Neural cell (in vitro differentiated cells): ENCODE measurements at regions not wholly inside any gene's neighbourhood (a gene's known extent, or its start where the extent isn't known, plus 50 kb on each side); places are given as distances from the start of the nearest gene placed in this dataset.

Experiments used
- EP300 ChIP-seq: fragments of 450-650 bp; conservative IDR thresholded peaks from 2 replicates; pipeline ENCODE4 v1.6.1; 2014; ENCODE audit warnings: antibody characterized with exemption, mild to moderate bottlenecking, moderate library complexity; ENCODE audit not compliant: poor library complexity, severe bottlenecking
- POLR2AphosphoS5 ChIP-seq: IDR thresholded peaks from 2 replicates; pipeline ENCODE4 v1.6.1; 2012
- REST ChIP-seq: IDR thresholded peaks from 2 replicates; pipeline ENCODE4 v1.6.1; 2012; ENCODE audit warnings: borderline replicate concordance

DNA sequence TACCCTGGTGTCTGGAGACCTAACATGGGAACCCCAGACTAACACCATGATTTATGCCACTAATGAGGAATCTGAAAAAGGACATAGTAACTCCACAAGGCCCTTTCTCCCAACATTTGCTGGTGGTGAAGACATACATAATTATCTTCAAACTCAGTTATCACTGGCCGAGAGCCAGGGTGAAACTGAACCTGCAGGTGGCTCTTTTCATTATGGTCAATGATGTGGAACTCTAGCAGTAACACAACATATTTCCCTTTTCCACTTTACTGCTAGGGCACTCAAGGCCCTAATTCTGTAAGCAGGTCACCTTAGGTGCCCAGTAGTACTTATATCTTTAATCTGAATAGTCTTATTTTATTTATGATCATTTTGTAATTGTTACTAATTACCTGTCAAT, 326.4 kb upstream of the SATB1 start:
- TF ChIP-seq EP300 = no peak
- TF ChIP-seq REST = no peak
- no peak for TF ChIP-seq POLR2AphosphoS5
